Vagina (tissue), 2 donors: ENCODE measurements at regions not wholly inside any gene's neighbourhood (a gene's known extent, or its start where the extent isn't known, plus 50 kb on each side); places are given as distances from the start of the nearest gene placed in this dataset.
A peak's percentile ranks its signal among the peaks of the same experiment; 100 is the strongest.

Source experiments
- DNase-seq, 2 donors: peaks; one replicate each; pipeline ENCODE4 v3.0.0-alpha.2; 2017; ENCODE audit errors: extremely low spot score in 2 of 2
- H3K27ac ChIP-seq: fragments of 200-600 bp; sonication (generic); one replicate; pipeline ENCODE4 v1.5.1; 2019
- H3K27me3 ChIP-seq: fragments of 200-600 bp; sonication (generic); one replicate; pipeline ENCODE4 v1.5.1; 2019
- H3K36me3 ChIP-seq, 2 donors: fragments of 200-600 bp; sonication (generic); one replicate each; pipeline ENCODE4 v1.5.1; 2017 to 2019
- H3K4me1 ChIP-seq: fragments of 200-600 bp; sonication (generic); one replicate; pipeline ENCODE4 v1.5.1; 2019
- H3K4me3 ChIP-seq, 2 donors: fragments of 200-600 bp; sonication (generic); 1 replicate in 1 of 2; 2 replicates in 1 of 2; pipeline ENCODE4 v1.5.1; 2016 to 2019
- H3K9me3 ChIP-seq: fragments of 200-600 bp; sonication (generic); one replicate; pipeline ENCODE4 v1.5.1; 2019
- POLR2A ChIP-seq, 2 donors: fragments of 450-650 bp; IDR thresholded peaks; one replicate each; pipeline ENCODE4 v1.6.1; 2017; ENCODE audit warnings: antibody characterized with exemption in 2 of 2, mild to moderate bottlenecking in 2 of 2, moderate library complexity in 2 of 2
- POLR2AphosphoS5 ChIP-seq, 2 donors: sonication (generic); formaldehyde crosslinking; IDR thresholded peaks; one replicate each; pipeline ENCODE4 v1.9.0; 2017; ENCODE audit warnings: antibody characterized with exemption in 2 of 2, mild to moderate bottlenecking in 2 of 2, low read depth in 1 of 2; ENCODE audit not compliant: insufficient read depth in 1 of 2
- intact Hi-C: fragments of 100-400 bp; cut with DNase I; formaldehyde crosslinking; loops from one replicate; pipeline ENCODE4 v1.15.1; 2023
- TF ChIP-seq, protein P1 (sequence below), 3 experiments: fragments of 450-650 bp in 2 of 3; fragments of 200-600 bp in 1 of 3; sonication (generic) in 1 of 3; IDR thresholded peaks; one replicate each; pipeline ENCODE4 v1.5.1; 2017 to 2019; ENCODE audit warnings: antibody characterized with exemption in 3 of 3, mild to moderate bottlenecking in 2 of 3, moderate library complexity in 2 of 3

DNA sequence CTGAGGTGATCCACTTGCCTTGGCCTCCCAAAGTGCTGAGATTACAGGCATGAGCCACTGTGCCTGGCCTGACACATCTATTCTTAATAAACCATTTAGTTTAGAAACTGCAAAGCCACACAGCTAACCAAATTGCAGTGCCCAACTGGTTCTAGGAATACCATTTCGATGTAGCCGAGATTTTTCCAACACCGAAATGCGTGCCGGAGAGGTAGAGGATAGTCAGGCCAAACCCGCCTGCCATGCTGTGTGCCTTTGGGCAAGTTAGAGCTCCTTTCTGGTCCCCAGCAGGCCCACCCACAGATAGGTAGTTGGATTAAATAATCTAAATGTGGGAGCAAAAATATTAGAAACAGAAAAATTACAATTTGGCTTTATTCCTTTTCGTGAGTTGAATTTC, 254.4 kb downstream of the FOXD2 start:
- Histone ChIP-seq H3K27ac (no peak overlapping the region), H3K36me3 (no peaks in the 10 kb centered on the region), H3K4me3 (no peak overlapping the region), H3K4me1 (no peaks in the 10 kb centered on the region), H3K27me3 (no peaks in the 10 kb centered on the region), H3K9me3 (no peaks in the 10 kb centered on the region)
- intact Hi-C loops = no loop called here
- peak in 1 of 2 donors; percentile 40 for DNase-seq
- no peak for TF ChIP-seq POLR2AphosphoS5 (IDR thresholded peaks at IDR 0.05; ENCODE audit: insufficient read depth in 1 of 2, low read depth in 1 of 2)
- no peak for TF ChIP-seq POLR2A (IDR thresholded peaks at IDR 0.05)
- TF ChIP-seq, protein P1, sequence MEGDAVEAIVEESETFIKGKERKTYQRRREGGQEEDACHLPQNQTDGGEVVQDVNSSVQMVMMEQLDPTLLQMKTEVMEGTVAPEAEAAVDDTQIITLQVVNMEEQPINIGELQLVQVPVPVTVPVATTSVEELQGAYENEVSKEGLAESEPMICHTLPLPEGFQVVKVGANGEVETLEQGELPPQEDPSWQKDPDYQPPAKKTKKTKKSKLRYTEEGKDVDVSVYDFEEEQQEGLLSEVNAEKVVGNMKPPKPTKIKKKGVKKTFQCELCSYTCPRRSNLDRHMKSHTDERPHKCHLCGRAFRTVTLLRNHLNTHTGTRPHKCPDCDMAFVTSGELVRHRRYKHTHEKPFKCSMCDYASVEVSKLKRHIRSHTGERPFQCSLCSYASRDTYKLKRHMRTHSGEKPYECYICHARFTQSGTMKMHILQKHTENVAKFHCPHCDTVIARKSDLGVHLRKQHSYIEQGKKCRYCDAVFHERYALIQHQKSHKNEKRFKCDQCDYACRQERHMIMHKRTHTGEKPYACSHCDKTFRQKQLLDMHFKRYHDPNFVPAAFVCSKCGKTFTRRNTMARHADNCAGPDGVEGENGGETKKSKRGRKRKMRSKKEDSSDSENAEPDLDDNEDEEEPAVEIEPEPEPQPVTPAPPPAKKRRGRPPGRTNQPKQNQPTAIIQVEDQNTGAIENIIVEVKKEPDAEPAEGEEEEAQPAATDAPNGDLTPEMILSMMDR (IDR thresholded peaks at IDR 0.05) = no peak

DNA sequence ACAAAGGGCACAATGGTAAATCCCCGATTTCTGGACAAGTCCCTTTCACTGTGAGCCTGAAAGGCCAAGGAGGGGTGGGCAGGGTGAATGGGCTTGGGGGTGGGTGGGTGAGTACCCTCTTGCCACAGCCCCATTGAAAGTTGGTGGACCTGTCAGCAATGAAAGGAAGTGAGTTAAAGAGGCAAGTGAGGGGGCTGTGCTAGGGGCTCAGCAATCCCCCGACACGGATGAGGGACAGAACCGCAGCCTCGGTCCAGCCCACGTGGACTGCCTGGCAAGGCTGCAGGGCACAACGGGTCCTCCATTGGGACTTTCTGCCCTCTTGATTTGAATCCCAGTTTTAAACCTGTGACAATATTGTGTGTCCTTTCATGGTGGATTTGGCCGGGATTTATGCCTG, 255.3 kb downstream of the FOXD2 start:
- no peaks in the 10 kb centered on the region for H3K9me3 ChIP-seq
- no peak overlapping the region for H3K27ac ChIP-seq
- no peak overlapping the region for H3K4me3 ChIP-seq
- no peaks in the 10 kb centered on the region for H3K27me3 ChIP-seq
- intact Hi-C loops = no loop called here
- peak in 1 of 2 donors; percentile 82 for DNase-seq
- no peaks in the 10 kb centered on the region for H3K36me3 ChIP-seq
- H3K4me1 ChIP-seq = no peaks in the 10 kb centered on the region
- TF ChIP-seq, protein P1 (IDR thresholded peaks at IDR 0.05) = no peak
- TF ChIP-seq POLR2A (IDR thresholded peaks at IDR 0.05) (no peak), POLR2AphosphoS5 (IDR thresholded peaks at IDR 0.05; ENCODE audit: insufficient read depth in 1 of 2, low read depth in 1 of 2) (no peak)

DNA sequence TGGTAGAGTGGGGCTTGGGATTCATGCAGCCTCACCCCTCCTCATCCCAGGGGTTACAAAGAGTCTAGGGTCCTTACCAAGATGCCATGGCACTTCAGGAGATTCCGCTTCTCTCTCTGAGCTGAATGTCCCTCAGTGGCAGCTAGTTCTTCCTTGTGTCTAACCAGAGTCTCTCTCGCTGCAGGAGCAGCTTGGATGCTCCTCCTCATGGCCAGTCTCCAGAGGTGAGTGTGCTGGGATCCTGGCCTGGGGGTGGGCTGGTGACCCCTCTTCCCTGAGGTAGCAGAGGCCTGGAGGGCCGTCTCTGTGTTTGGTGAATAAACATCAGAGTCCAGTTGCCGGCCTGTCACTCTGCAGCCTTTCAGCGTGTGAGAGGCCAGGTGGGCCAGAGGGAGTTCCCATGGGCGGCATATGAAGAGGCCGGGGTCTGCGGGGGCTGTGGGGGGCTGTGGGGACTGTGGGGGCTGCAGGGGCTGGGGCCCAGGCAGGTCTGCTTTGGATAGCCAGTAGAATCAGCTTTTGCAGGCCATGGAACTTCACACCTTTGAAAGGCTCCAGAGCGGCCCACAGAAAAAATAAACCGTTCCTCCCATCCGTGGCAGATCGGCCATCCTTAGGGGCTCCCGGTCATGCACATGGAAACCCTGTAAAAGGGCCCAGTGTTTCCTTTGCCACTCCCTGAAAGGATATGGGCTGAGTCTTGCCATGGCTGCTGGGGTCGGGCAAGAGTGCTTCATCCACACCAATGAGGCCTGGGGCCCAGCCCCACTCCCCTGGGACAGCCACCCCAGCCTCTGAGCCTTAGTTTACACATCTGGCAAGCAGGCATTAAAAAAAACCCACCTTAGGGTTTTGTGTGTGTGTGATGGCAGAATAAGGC, 256.4 kb downstream of the FOXD2 start:
- intact Hi-C loops = no loop called here
- Histone ChIP-seq H3K4me3 (no peak overlapping the region), H3K9me3 (no peaks in the 10 kb centered on the region), H3K36me3 (no peaks in the 10 kb centered on the region), H3K27ac (no peak overlapping the region), H3K27me3 (no peaks in the 10 kb centered on the region), H3K4me1 (no peaks in the 10 kb centered on the region)
- no peak for TF ChIP-seq POLR2AphosphoS5 (IDR thresholded peaks at IDR 0.05; ENCODE audit: insufficient read depth in 1 of 2, low read depth in 1 of 2)
- TF ChIP-seq, protein P1 (IDR thresholded peaks at IDR 0.05) = no peak
- TF ChIP-seq POLR2A (IDR thresholded peaks at IDR 0.05) = no peak
- peak; percentile 49 to 74 for DNase-seq

DNA sequence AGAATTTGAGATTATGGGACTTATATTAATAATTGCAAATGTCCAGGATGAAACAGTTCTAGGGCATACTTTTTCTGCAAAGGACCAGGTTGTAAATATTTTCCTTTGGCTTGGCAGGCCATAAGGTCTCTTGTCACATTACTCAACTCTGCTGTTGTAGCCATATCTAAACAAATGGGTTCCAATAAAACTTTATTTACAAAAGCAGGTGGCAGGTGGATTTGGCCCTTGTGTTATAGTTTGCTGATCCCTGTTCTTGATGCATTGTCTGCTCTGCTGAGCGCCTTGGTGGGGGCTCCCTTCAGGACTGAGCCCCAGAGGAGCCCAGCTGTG, 258.5 kb downstream of the FOXD2 start:
- intact Hi-C loops = no loop called here
- TF ChIP-seq POLR2AphosphoS5 (IDR thresholded peaks at IDR 0.05; ENCODE audit: insufficient read depth in 1 of 2, low read depth in 1 of 2) (no peak), POLR2A (IDR thresholded peaks at IDR 0.05) (no peak)
- TF ChIP-seq, protein P1 (IDR thresholded peaks at IDR 0.05) = no peak
- no peaks in the 10 kb centered on the region for H3K4me1 ChIP-seq
- no peak for DNase-seq
- no peaks in the 10 kb centered on the region for H3K9me3 ChIP-seq
- H3K27ac ChIP-seq = no peak overlapping the region
- H3K4me3 ChIP-seq = no peak overlapping the region
- no peaks in the 10 kb centered on the region for H3K36me3 ChIP-seq
- no peaks in the 10 kb centered on the region for H3K27me3 ChIP-seq

DNA sequence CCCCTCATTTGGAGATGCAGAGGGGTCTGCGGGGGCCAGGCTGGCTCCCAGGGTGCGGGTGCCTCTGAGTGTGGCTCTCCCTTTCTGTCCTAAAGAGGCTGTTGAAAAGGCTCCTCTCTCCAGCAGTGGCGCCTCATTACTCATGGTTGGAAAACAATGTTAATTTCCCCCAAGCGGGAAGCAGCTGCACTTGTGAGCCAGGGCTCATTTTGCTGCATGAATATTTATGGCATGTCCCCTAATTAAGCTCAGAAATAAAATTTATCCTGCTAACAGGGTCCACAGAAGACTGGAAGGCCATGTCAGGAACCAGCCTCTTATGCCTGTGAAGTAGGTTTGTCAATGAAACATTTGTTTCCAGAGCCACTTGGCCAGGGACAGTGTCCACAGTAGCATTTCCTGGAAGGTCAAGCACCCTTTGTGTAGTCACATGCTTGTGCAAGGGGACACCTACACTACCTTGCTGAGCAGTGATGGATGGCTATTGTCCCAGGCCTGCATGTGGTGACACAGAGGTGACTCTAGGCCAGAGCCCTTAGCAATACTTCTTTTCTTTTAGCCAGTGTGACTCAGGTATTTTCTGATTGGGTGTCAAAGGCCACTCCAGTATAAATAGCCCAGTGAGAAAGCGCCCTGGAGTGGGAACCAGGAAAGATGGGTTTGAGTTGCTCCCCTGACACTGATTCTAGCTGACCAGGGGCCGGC, 259.0 kb downstream of the FOXD2 start:
- H3K4me3 ChIP-seq = no peak overlapping the region
- no peaks in the 10 kb centered on the region for H3K27me3 ChIP-seq
- DNase-seq = no peak
- no peaks in the 10 kb centered on the region for H3K36me3 ChIP-seq
- no peak overlapping the region for H3K27ac ChIP-seq
- H3K4me1 ChIP-seq = no peaks in the 10 kb centered on the region
- TF ChIP-seq POLR2A (IDR thresholded peaks at IDR 0.05) = no peak
- no peak for TF ChIP-seq POLR2AphosphoS5 (IDR thresholded peaks at IDR 0.05; ENCODE audit: insufficient read depth in 1 of 2, low read depth in 1 of 2)
- TF ChIP-seq, protein P1 (IDR thresholded peaks at IDR 0.05) = no peak
- H3K9me3 ChIP-seq = no peaks in the 10 kb centered on the region
- intact Hi-C loops = no loop called here
